HG03342 (cell line): ENCODE measurements at regions not wholly inside any gene's neighbourhood (a gene's known extent, or its start where the extent isn't known, plus 50 kb on each side); places are given as distances from the start of the nearest gene placed in this dataset.

Source experiments
- ATAC-seq: cut with Tn5 transposase; IDR thresholded peaks from one replicate; pipeline ENCODE4 v1.9.1; 2021; ENCODE audit warnings: mild to moderate bottlenecking, moderate library complexity; ENCODE audit not compliant: unreplicated experiment

- ATAC-seq = no peak
Measured at GRCh38 chr5:116363780-116364179, 210.8 kb downstream of the SEMA6A start.

GRCh38 chr5:116361979-116362577 lies 212.5 kb downstream of the SEMA6A start:
- no peak for ATAC-seq

- ATAC-seq = no peak
Measured at GRCh38 chr5:116361171-116361967, 213.3 kb downstream of the SEMA6A start.

GRCh38 chr5:116360008-116360853 lies 214.4 kb downstream of the SEMA6A start:
- ATAC-seq = no peak

- no peak for ATAC-seq
Measured at GRCh38 chr5:116359592-116359991, 215.0 kb downstream of the SEMA6A start.

- peak; percentile 98 for ATAC-seq
Measured at GRCh38 chr5:116358911-116359418, 215.7 kb downstream of the SEMA6A start.

GRCh38 chr5:116358015-116358523 lies 216.6 kb downstream of the SEMA6A start:
- ATAC-seq = no peak

- no peak for ATAC-seq
Measured at GRCh38 chr5:116355819-116356601, 218.6 kb downstream of the SEMA6A start.

- ATAC-seq = no peak
Measured at GRCh38 chr5:116354699-116355098, 219.9 kb downstream of the SEMA6A start.

GRCh38 chr5:116347657-116348056 lies 227.0 kb downstream of the SEMA6A start:
- no peak for ATAC-seq

- ATAC-seq = no peak
Measured at GRCh38 chr5:116343961-116344360, 230.7 kb downstream of the SEMA6A start.
